Skeletal muscle cell (primary cell): ENCODE measurements at regions not wholly inside any gene's neighbourhood (a gene's known extent, or its start where the extent isn't known, plus 50 kb on each side); places are given as distances from the start of the nearest gene placed in this dataset.
"Not testable (repeated sequence)": the region's sequence is repeated elsewhere in the genome, so short reads cannot be mapped to it uniquely, and the experiment has no call there.

Experiments
- DNase-seq: peaks from one replicate; pipeline ENCODE4 v3.0.0-alpha.2; 2010; ENCODE audit warnings: low read depth
- H3K4me3 ChIP-seq: 2 replicates; pipeline ENCODE4 v1.5.1; 2011; ENCODE audit warnings: low read depth, mild to moderate bottlenecking, control low read depth, low read length, moderate library complexity

DNA sequence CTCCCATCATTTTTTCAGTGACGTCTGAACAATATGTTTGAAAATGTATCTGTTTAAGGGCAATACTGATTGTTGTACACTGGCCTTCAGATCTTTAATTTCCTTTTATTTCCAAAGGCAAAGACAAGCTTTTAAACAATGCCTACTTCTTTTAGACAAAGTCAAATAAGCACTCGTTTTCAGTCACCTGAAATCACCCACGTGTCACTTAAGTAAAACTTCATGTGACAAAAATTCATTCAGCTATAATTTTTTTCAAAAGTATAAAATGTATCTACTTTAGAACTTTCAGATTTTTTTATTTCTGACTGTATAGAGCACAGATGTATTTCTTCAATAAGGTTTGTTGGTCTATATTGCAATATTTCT is 113.5 kb upstream of the BEND6 start:
- DNase-seq, result no peak
- peak overlapping the region; percentile 86 for H3K4me3 ChIP-seq

DNA sequence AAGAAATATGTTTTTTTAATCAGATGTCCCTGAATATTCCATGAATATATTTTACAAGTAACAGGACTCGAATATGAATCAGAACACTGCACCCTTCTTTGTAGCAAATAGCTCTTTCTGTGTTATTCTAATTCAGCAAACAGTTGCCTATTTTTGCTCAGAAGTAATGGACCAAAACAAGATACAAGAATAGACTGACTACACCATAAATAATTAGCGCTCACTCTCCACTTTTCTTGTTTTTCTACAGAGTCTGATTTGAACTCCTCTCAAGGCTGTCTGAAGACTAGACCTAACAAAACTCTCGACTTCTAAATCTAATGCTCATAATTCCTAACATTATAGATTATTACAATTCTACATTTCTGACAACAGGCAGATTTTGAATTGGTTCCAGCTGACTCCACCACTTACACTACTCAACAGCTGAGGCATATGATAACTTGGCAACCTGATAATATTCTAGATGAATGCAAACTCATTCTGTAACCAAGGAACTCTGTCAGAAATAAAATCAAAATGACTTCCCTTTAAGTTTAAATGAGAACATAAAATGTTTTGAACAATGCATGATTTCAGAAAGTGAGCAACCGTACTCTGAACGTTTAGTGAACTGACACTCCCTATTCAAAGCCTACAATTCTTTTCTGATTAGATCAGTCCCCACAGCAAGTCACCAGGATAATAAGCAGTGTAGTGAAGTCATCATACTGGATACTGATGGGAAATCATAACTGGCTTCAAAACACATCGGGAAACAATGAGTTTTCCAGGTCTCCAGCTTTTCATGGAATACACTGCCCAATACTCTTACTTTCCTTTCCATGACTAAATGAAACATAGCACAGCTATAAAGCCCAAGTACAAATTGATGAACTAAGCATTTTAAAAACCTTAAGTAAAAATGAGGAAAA is 114.2 kb upstream of the BEND6 start:
- no peak for DNase-seq

DNA sequence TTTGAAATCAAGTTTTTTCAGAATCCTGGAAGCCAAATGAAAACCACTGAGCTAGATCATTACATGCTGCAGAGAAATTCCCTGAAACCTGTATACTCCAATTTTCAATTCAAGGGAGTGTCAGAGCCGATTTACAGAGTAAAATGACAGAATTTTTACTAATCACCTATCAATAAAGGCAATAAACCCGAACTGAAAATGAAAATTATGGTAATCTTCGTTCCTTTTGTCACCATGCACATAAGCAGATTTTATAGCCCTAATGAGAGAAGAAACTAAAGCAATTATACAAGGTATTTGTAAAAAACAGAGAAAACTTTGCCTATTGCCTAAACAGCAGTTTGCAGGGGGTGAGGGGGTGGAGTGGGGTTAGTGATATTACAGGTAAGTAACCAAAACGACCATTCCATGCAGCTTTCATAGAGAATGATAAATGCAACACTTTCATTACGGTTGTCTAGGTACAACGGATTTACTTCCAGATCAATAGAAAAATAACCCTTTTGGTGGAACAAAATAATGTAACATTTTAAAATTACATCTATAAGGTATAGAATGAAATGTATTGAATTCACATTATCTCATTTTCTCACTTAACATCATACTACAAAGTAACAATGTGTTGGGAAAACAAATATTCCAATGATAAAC is 115.2 kb upstream of the BEND6 start:
- DNase-seq, result no peak
- no peak overlapping the region for H3K4me3 ChIP-seq

More for the DNA sequence above, 114.2 kb upstream of the BEND6 start:
- H3K4me3 ChIP-seq, result peak overlapping the region; percentile 86

DNA sequence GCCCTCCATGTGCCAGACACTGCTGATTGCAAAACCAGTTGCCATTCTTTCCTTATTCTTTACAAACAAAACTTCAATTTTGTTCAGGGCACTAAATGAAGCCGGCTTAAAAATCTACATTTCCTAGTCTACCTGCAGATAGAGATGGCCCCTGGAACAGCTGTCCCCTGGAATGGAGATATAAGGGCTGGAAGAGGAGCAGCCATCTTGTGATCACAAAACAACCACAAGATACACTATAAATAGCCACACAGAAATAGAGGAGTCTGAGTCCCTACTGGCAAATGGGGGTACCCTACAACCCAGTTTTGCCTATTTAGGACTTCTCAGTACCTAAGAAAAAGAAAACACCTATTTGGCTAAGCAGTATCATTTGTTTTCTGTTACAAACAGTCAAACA is 115.9 kb upstream of the BEND6 start:
- no peak for DNase-seq
- H3K4me3 ChIP-seq, result no peak overlapping the region

DNA sequence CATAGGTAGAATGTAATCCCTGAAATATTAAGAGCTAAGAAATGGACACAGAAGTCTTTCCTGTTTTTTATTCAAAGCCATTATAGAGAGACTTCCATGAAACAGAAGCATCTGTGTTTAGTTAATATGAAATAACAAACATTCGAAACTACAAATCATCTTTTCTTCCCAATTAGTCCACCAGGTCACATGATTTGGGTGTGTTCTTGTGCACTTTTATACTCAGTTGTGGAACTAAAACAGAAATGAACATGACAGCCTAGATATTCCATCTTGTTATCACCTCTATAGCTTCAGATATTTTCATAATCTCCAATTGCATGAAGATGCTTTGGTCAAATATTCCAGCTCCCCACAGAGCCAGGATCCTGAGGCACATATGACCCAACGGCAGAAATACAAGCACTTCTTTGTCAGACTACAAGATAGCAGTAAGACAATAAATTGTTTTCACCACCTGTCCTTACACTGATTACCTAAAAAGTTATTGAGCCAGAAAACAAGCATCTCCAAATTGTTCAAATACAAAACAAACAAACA is 116.8 kb upstream of the BEND6 start:
- no peak overlapping the region for H3K4me3 ChIP-seq
- no peak for DNase-seq

DNA sequence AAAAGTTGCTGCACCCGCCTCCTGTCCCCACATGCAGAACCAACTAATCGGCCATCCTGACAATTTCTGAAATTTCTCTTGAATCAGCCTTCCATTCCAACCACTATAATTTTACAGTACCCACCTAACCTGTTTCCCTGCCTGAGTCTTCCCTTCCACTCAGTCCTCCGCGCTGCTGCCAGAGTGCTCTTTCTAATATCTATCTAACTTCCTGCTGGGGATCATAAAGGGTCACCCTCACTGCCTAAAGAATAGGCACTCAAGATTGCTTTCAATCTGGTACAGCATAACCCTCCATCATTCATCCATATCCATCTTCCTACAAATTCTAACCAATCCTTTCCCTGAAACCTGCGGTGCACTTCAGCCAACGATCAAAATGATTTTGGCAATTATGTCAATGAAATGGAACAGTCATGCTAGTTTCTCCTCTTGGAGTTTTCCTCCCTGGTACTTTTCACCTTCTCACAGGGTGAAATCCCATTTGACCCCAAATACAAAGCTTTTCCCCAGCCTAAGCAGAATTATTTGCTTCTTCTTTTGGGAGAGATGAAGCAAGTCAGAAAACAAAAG is 117.5 kb upstream of the BEND6 start:
- H3K4me3 ChIP-seq, result no peak overlapping the region
- DNase-seq, result no peak

DNA sequence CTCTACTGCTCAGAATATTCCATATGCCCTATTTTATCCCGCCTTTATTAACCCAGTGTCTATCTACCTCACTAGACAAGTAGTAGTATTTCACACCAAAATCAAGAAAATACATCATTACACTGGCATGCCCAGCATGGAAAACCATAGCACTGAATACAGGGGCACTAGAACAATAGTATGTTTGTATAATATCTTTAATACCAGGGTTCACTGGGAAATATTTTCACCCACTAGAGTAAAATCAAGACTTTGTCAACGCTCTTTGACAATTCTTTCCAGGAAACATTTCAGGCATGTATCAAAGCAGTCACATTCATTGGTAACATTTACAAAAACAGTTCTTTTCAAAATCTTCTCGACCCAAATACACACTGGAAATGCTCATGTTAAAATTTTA is 119.3 kb upstream of the BEND6 start:
- H3K4me3 ChIP-seq, result no peak overlapping the region
- no peak for DNase-seq

DNA sequence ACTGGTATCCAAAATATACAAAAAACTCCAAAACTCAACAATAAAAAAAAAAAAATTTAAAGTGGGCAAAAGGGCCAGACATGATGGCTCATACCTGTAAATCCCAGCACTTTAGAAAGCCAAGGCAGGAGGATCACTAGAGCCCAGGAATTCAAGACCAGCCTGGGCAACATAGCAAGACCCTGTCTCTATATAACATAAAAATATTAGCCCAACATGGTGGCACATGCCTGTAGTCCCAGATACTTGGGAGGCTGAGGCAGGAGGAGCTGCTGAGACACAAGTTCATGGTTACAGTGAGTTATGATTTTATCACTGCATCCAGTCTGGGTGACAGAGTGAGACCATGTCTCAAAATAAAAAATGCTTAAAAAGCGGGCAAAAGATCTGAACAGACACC is 121.0 kb upstream of the BEND6 start:
- DNase-seq, result no peak
- no peak overlapping the region for H3K4me3 ChIP-seq

DNA sequence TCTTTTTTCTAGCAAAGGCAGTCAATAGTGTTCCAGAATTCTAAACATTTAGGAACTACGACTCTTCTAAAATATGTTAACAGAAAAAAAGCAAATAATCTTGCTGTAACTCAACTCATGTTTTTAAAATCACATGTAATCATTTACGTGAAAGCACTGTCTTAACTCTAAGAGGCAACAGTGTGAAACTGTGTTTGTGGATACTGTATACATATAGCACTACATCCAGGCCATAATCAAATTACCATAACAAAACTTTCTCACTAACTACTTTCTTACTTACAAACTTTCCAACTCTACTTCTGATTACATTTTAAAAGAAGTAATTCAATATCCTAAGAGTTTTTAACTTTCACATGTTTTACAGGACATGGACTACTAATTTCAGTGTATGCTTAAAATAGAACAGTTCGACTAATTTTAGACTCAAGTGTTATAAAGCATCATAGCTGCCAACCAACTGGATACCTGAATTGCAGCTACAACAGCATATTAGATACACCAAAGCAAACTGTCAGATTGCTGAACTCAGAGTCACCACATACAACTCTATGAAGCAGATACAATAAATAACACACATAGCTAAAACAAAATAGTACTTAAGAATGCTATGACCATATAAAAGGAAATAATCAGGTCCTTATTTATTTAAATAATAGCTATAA is 121.6 kb upstream of the BEND6 start:
- DNase-seq, result no peak
- no peak overlapping the region for H3K4me3 ChIP-seq

DNA sequence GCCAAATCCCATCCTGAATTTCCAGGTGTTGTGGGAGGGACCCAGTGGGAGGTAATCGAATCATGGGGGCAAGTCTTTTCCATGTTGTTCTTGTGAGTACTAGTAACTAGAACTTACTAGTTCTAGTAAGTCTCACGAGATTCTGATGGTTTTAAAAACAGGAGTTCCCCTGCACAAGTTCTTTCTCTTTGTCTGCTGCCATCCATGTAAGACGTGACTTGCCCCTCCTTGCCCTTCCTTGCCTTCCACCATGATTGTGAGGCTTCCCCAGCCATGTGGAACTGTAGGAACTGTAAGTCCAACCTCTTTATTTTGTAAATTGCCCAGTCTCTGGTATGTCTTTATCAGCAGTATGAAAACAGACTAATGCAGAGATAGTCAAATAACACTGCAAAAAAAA is 122.7 kb upstream of the BEND6 start:
- H3K4me3 ChIP-seq, result no peak overlapping the region
- DNase-seq, result no peak

DNA sequence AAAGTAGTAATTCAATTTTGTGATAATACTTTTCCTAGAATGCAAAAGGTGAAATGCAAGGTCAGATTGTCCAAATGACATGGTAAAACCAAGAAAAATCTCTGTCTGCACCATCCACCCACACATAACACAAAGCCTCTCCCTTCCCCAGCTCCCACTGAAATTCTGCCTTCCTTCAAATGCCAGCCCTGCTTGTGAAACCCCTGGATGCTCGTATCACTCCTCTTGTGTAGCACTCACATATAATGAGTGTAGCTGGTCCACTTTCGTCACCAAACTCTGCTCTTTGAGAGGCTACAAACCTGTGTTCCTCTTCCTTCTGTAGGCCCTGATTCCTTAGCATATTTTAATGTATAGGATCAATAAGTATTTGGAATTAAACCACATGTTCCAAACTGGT is 123.6 kb upstream of the BEND6 start:
- no peak overlapping the region for H3K4me3 ChIP-seq
- no peak for DNase-seq

DNA sequence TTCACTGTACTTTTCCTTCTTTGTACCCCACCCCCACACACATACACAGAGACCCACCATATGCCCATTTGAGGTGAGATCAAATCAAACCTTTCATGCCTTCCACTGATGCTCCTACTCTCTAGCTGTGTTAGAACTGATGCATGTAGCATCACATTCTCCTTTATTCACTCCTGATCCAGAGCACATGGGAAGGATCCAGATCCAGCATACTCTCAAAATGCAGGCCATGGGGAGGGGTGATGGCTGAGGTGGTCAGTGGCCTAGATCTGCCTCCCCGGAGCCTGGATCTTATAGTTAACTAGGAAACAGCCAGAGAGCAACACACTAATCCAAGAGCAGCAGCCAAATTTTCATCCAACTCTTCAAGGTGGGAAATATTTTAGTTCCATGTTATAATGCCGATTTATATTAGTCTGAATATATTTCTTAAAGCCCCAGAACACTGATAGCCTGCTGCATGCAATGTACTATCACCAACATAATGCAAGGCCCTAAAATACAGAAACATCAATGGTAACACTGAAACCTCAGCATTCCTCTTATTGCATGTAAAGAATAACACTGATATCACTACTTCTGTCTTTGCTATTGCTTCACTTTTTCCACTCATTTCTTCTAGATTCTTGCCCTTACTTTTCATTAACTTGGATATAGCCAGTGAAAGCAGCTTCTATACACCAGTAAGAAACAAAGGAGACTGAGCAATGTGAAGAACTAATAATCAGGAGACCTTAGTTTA is 126.8 kb upstream of the BEND6 start:
- H3K4me3 ChIP-seq, result no peak overlapping the region
- no peak for DNase-seq

DNA sequence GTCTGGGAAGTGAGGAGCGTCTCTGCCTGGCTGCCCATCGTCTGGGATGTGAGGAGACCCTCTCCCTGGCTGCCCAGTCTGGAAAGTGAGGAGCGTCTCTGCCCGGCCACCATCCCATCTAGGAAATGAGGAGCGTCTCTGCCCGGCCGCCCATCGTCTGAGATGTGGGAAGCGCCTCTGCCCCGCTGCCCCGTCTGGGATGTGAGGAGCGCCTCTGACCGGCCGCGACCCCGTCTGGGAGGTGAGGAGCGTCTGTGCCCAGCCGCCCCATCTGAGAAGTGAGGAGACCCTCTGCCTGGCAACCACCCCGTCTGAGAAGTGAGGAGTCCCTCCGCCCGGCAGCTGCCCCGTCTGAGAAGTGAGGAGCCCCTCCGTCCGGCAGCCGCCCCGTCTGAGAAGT is 130.5 kb upstream of the BEND6 start:
- DNase-seq, H3K4me3 ChIP-seq: not testable (repeated sequence)

DNA sequence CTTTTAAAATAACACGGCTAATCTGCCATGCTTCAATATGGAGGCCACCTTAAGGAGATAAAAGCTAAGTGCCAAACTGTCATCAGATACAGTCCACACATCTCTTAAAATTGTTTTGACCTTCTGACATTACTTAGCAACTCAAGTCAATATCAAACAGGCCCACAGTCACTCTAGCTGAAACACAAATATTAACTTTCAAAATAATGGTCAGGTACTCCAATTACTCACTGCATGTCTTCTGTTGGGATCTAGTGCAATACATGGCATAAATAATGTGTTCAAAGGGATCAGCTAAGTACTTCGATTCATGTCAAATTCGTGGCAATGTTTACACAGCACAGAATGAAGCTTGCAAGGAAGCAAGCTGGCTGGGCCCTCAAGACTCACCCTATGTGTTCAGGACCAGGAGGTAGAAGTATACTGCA is 133.9 kb upstream of the BEND6 start:
- H3K4me3 ChIP-seq, result no peak overlapping the region
- no peak for DNase-seq

DNA sequence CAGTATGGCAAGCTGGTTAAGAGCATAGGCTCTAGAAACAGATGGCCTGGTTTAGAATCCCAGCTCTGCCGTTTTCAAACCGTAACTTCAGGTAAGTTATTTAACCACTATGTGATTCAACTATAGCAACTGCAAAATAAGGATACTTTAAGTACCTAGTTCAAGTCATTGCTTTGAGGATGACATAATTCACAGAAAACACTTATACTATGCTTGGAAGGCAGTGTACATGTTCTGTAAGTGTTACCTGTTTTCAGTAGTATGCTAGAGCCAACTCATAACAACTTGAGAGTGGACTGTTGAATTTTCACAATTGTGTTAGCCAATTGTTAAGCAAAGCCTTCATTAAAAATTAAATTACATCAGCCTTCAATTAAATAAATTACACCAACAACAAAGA is 134.8 kb upstream of the BEND6 start:
- DNase-seq, result no peak
- H3K4me3 ChIP-seq, result no peak overlapping the region

DNA sequence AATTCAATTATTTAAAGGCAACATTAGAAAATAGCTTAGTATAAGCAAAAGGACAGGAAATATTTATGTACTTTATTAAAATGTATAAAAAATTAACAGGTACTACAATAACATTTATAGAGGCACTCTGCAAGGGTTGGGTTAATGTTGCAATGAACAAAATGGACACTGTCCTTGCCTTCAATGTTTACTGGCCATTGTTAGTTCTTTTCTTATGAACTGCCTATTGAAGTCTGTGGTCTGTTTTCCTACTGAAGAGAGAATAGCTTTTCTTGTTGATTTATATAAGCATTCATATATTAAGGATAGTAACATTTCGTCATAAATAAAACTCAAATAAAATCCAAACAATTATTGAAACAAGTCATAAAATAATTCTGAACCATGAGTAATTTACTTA is 135.3 kb upstream of the BEND6 start:
- no peak overlapping the region for H3K4me3 ChIP-seq
- DNase-seq, result no peak

DNA sequence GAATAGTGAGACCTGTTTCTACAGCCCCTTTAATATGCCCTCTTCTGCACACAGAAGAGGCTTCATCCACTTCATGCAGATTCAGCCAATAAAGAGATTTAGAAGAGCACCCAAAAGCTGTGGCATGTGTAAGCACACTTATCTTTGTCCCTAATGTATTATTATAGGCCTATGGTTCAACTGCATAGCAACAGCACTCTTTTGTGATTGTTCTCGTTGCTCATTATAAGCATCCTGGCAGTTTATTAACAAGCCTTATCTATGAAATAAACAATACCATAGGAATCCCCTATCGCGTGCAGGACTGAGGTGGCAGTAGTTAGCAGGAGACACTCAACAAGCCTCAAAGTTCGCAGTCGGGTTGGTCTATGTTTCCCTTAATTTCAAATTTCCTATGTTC is 138.5 kb upstream of the BEND6 start:
- H3K4me3 ChIP-seq, result no peak overlapping the region
- DNase-seq, result no peak

DNA sequence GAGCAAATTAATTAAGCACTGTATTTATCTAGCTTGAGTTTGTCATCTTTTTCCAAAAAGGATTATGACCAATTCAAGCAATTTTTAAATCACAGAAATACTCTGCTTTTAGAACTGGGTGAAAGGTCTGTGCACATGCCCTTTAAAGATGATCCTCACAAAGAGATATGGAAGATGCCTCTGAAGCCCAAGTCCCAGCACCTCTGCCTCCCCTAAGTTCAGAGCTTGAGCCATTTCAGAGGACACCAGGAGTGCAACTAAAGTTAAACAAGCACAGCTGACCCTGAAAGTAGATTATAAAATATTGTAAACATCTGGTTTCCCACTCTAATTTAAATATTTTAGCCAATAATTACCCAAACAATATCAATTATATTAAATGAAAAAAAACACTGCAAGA is 139.5 kb upstream of the BEND6 start:
- no peak overlapping the region for H3K4me3 ChIP-seq
- DNase-seq, result no peak

DNA sequence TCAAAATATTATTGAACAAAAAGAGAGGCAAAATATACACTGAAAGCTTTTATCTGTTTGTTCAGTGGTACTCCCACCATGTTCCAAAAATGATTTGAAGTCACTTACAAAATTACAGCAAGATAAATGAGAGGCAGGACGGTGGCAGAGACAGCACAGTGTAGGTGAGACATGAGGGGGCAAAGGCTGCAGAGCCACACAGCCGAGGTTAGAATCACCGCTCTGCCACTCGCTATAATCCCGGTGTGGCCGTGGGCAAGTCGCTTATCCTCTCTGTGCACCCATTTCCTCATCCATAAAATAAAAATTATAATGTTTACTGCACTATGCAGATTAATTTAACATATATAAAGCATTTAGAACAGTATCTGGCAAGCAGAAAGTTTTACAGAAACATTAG is 140.1 kb upstream of the BEND6 start:
- no peak overlapping the region for H3K4me3 ChIP-seq
- no peak for DNase-seq
